HepG2 (cell line): ENCODE measurements at regions not wholly inside any gene's neighbourhood (a gene's known extent, or its start where the extent isn't known, plus 50 kb on each side); places are given as distances from the start of the nearest gene placed in this dataset.

Source experiments
- NR2C2 ChIP-seq: sonication (generic); formaldehyde crosslinking; IDR thresholded peaks from 2 replicates; pipeline ENCODE4 v1.4.0; 2020; ENCODE audit warnings: missing genetic modification reagents, mild to moderate bottlenecking, moderate library complexity, borderline replicate concordance
- ZKSCAN1 ChIP-seq: fragments of 150-350 bp; IDR thresholded peaks from 2 replicates; pipeline ENCODE4 v1.6.1; 2014; ENCODE audit warnings: low read length
- ZNF33B ChIP-seq: sonication (generic); formaldehyde crosslinking; IDR thresholded peaks from 2 replicates; pipeline ENCODE4 v1.5.1; 2020; ENCODE audit warnings: mild to moderate bottlenecking, missing genetic modification reagents
- TF ChIP-seq, protein P1 (sequence below): sonication (generic); formaldehyde crosslinking; IDR thresholded peaks from one replicate; pipeline ENCODE4 v1.5.1; 2020; ENCODE audit warnings: mild to moderate bottlenecking, missing genetic modification reagents; ENCODE audit errors: not compliant biosample characterization
- TF ChIP-seq, protein P2 (sequence below): sonication (generic); formaldehyde crosslinking; conservative IDR thresholded peaks from 2 replicates; pipeline ENCODE4 v1.8.0; 2022; ENCODE audit warnings: missing genetic modification reagents
- TF ChIP-seq, protein P3 (sequence below): sonication (generic); formaldehyde crosslinking; IDR thresholded peaks from 2 replicates; pipeline ENCODE4 v1.8.1; 2023; ENCODE audit warnings: mild to moderate bottlenecking, missing genetic modification reagents, borderline replicate concordance

DNA sequence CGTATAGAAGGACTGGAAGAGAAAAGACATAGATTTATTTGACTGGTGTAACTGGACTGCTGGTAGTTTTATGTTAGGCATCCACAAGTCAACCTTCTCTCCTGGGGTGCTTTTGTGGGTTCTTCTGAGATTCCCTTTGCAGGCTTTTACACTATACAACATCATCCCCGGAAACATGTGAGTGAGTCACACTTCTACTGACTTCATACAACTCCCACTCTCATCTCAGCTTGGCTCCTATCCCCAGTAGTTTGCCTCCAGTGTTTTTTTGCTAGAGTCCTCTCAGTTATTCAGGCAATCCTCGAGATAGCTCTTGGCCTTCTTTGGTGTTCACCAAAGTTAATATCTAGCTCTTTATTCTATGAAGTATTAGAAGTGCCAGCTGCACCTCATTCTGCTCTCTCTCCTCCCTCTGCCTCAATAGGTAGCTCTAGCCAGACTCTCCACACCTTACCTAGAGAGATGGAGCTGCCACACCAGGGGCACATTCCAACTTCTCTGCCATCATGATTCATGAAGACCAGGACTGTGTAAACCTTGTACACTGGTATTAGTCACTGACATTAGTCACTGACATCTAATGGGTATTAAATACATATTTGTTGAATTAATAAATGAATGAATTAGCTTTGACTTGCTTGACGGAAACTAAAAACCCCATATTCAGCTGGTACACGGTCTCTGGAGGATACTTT lies 281.9 kb downstream of the PPP1R3A start (continued):
- TF ChIP-seq, protein P1, sequence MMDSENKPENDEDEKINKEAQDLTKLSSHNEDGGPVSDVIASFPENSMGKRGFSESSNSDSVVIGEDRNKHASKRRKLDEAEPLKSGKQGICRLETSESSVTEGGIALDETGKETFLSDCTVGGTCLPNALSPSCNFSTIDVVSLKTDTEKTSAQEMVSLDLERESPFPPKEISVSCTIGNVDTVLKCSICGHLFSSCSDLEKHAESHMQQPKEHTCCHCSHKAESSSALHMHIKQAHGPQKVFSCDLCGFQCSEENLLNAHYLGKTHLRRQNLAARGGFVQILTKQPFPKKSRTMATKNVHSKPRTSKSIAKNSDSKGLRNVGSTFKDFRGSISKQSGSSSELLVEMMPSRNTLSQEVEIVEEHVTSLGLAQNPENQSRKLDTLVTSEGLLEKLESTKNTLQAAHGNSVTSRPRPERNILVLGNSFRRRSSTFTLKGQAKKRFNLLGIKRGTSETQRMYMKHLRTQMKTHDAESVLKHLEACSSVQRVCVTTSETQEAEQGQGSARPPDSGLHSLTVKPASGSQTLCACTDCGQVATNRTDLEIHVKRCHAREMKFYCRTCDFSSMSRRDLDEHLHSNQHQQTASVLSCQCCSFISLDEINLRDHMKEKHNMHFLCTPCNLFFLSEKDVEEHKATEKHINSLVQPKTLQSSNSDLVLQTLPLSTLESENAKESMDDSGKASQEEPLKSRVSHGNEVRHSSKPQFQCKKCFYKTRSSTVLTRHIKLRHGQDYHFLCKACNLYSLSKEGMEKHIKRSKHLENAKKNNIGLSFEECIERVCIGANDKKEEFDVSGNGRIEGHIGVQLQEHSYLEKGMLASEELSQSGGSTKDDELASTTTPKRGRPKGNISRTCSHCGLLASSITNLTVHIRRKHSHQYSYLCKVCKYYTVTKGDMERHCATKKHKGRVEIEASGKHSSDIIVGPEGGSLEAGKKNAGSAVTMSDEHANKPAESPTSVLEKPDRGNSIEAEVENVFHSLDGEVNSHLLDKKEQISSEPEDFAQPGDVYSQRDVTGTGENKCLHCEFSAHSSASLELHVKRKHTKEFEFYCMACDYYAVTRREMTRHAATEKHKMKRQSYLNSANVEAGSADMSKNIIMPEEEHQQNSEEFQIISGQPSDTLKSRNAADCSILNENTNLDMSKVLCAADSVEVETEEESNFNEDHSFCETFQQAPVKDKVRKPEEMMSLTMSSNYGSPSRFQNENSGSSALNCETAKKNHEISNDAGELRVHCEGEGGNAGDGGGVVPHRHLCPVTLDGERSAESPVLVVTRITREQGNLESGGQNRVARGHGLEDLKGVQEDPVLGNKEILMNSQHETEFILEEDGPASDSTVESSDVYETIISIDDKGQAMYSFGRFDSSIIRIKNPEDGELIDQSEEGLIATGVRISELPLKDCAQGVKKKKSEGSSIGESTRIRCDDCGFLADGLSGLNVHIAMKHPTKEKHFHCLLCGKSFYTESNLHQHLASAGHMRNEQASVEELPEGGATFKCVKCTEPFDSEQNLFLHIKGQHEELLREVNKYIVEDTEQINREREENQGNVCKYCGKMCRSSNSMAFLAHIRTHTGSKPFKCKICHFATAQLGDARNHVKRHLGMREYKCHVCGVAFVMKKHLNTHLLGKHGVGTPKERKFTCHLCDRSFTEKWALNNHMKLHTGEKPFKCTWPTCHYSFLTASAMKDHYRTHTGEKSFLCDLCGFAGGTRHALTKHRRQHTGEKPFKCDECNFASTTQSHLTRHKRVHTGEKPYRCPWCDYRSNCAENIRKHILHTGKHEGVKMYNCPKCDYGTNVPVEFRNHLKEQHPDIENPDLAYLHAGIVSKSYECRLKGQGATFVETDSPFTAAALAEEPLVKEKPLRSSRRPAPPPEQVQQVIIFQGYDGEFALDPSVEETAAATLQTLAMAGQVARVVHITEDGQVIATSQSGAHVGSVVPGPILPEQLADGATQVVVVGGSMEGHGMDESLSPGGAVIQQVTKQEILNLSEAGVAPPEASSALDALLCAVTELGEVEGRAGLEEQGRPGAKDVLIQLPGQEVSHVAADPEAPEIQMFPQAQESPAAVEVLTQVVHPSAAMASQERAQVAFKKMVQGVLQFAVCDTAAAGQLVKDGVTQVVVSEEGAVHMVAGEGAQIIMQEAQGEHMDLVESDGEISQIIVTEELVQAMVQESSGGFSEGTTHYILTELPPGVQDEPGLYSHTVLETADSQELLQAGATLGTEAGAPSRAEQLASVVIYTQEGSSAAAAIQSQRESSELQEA (CRISPR knock-in tag) = no peak
- TF ChIP-seq ZNF33B (CRISPR knock-in tag) (no peak), NR2C2 (CRISPR knock-in tag) (no peak), ZKSCAN1 (no peak)
- TF ChIP-seq, protein P2, sequence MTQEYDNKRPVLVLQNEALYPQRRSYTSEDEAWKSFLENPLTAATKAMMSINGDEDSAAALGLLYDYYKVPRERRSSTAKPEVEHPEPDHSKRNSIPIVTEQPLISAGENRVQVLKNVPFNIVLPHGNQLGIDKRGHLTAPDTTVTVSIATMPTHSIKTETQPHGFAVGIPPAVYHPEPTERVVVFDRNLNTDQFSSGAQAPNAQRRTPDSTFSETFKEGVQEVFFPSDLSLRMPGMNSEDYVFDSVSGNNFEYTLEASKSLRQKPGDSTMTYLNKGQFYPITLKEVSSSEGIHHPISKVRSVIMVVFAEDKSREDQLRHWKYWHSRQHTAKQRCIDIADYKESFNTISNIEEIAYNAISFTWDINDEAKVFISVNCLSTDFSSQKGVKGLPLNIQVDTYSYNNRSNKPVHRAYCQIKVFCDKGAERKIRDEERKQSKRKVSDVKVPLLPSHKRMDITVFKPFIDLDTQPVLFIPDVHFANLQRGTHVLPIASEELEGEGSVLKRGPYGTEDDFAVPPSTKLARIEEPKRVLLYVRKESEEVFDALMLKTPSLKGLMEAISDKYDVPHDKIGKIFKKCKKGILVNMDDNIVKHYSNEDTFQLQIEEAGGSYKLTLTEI (CRISPR knock-in tag) = no peak
- TF ChIP-seq, protein P3, sequence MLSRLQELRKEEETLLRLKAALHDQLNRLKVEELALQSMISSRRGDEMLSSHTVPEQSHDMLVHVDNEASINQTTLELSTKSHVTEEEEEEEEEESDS (CRISPR knock-in tag) = no peak
